HEK293 (cell line): ENCODE measurements at regions not wholly inside any gene's neighbourhood (a gene's known extent, or its start where the extent isn't known, plus 50 kb on each side); places are given as distances from the start of the nearest gene placed in this dataset.

Experiments
- CTCF ChIA-PET: fragments of 350-600 bp; formaldehyde crosslinking; extraction: SDS; loops from one replicate; lab custom pipeline; 2021; ENCODE audit warnings: antibody characterized with exemption; lab: Yijun Ruan, JAX
- POLR2A ChIA-PET: fragments of 300-600 bp; formaldehyde crosslinking; extraction: SDS; loops from one replicate; lab custom pipeline; 2020; ENCODE audit warnings: antibody characterized with exemption, inconsistent platforms; lab: Yijun Ruan, JAX
- H3K27ac ChIP-seq: fragments of 200-500 bp; sonication (Bioruptor generic); 2 replicates; pipeline ENCODE4 v1.5.1; 2014; ENCODE audit warnings: low read depth, low read length, control low read depth, inconsistent platforms; ENCODE audit errors: extremely low read depth
- H3K36me3 ChIP-seq, 2 experiments: fragments of 200-500 bp in 1 of 2; sonication (Bioruptor generic) in 1 of 2; 1 replicate in 1 of 2; 2 replicates in 1 of 2; pipeline ENCODE4 v1.5.1; 2014 to 2017; ENCODE audit warnings: inconsistent platforms in 2 of 2, low read length in 2 of 2; ENCODE audit not compliant: control insufficient read depth in 2 of 2, insufficient read depth in 1 of 2
- H3K4me1 ChIP-seq: fragments of 200-500 bp; sonication (Bioruptor generic); 2 replicates; pipeline ENCODE4 v1.5.1; 2014; ENCODE audit warnings: mild to moderate bottlenecking, low read length, inconsistent platforms; ENCODE audit not compliant: control insufficient read depth, insufficient read depth
- H3K4me3 ChIP-seq: 2 replicates; pipeline ENCODE4 v1.5.1; 2011; ENCODE audit warnings: low read depth, mild to moderate bottlenecking, control low read depth, low read length, moderate library complexity
- H3K9me3 ChIP-seq: fragments of 200-500 bp; sonication (Bioruptor generic); 2 replicates; pipeline ENCODE4 v1.5.1; 2014; ENCODE audit warnings: low read depth, low read length, inconsistent platforms; ENCODE audit not compliant: control insufficient read depth, insufficient read depth
- IKZF3 ChIP-seq: fragments of 450-650 bp; IDR thresholded peaks from 2 replicates; pipeline ENCODE4 v1.5.0; 2018; ENCODE audit warnings: missing biosample characterization, mild to moderate bottlenecking, missing genetic modification characterization, moderate library complexity
- KLF7 ChIP-seq: fragments of 450-650 bp; formaldehyde crosslinking; IDR thresholded peaks from 2 replicates; pipeline ENCODE4 v1.5.1; 2016; ENCODE audit warnings: missing biosample characterization, missing genetic modification characterization, borderline replicate concordance
- KLF8 ChIP-seq: fragments of 450-650 bp; formaldehyde crosslinking; IDR thresholded peaks from 2 replicates; pipeline ENCODE4 v1.5.1; 2016; ENCODE audit warnings: missing biosample characterization, missing genetic modification characterization
- YY1 ChIP-seq: fragments of 450-650 bp; formaldehyde crosslinking; IDR thresholded peaks from 2 replicates; pipeline ENCODE4 v1.5.1; 2018; ENCODE audit warnings: missing biosample characterization, missing genetic modification characterization
- ZNF184 ChIP-seq: fragments of 450-650 bp; IDR thresholded peaks from 2 replicates; pipeline ENCODE4 v1.5.1; 2018; ENCODE audit warnings: missing biosample characterization, mild to moderate bottlenecking, missing genetic modification characterization
- ZNF211 ChIP-seq: fragments of 450-650 bp; formaldehyde crosslinking; IDR thresholded peaks from 2 replicates; pipeline ENCODE4 v1.5.1; 2016; ENCODE audit warnings: low read depth, missing biosample characterization, missing genetic modification characterization
- ZNF223 ChIP-seq: fragments of 450-650 bp; formaldehyde crosslinking; IDR thresholded peaks from 2 replicates; pipeline ENCODE4 v1.5.1; 2016; ENCODE audit warnings: missing biosample characterization, missing genetic modification characterization
- ZNF324 ChIP-seq: fragments of 450-650 bp; formaldehyde crosslinking; IDR thresholded peaks from 2 replicates; pipeline ENCODE4 v1.5.1; 2016; ENCODE audit warnings: missing biosample characterization, missing genetic modification characterization
- ZNF416 ChIP-seq: fragments of 450-650 bp; formaldehyde crosslinking; IDR thresholded peaks from 2 replicates; pipeline ENCODE4 v1.5.1; 2016; ENCODE audit warnings: missing biosample characterization, missing genetic modification characterization
- ZNF501 ChIP-seq: fragments of 450-650 bp; formaldehyde crosslinking; IDR thresholded peaks from 2 replicates; pipeline ENCODE4 v1.5.1; 2016; ENCODE audit warnings: missing biosample characterization, missing genetic modification characterization
- ZNF530 ChIP-seq: fragments of 450-650 bp; formaldehyde crosslinking; IDR thresholded peaks from 2 replicates; pipeline ENCODE4 v1.5.1; 2016; ENCODE audit warnings: low read depth, missing biosample characterization, missing genetic modification characterization
- TF ChIP-seq, protein P1 (sequence below): fragments of 450-650 bp; formaldehyde crosslinking; IDR thresholded peaks from 2 replicates; pipeline ENCODE4 v1.5.1; 2016; ENCODE audit warnings: missing biosample characterization, missing genetic modification characterization
- TF ChIP-seq, protein P2 (sequence below): fragments of 450-650 bp; formaldehyde crosslinking; IDR thresholded peaks from 2 replicates; pipeline ENCODE4 v1.5.1; 2016; ENCODE audit warnings: missing biosample characterization, missing genetic modification characterization
- TF ChIP-seq, protein P3 (sequence below): fragments of 450-650 bp; formaldehyde crosslinking; IDR thresholded peaks from 2 replicates; pipeline ENCODE4 v1.5.1; 2016; ENCODE audit warnings: missing biosample characterization, missing genetic modification characterization, borderline replicate concordance
- TF ChIP-seq, protein P4 (sequence below): fragments of 450-650 bp; formaldehyde crosslinking; conservative IDR thresholded peaks from 2 replicates; pipeline ENCODE4 v1.5.1; 2016; ENCODE audit warnings: low read depth, missing biosample characterization, missing genetic modification characterization

DNA sequence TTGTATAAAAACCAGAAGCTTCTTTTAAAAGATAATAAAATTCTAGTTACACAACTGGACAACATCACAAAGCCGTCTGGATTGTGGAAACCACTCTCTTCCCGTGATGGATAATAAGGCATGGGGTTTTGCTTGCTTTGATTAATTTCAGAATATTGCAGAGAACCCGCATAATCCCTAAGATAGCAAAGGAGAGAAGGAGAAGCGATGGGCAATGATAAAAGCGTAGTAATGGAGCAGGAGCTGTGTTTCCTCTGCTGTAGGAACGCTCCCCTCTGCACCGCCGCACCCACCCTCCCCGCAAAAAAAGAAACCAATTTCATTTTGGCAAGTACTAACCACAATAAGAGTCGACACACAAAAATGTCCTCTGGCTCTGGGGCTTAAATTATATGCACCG lies 340.9 kb upstream of the PSMD7 start:
- Histone ChIP-seq H3K9me3 (no peaks in the 10 kb centered on the region), H3K4me1 (no peaks in the 10 kb centered on the region), H3K36me3 (no peaks in the 10 kb centered on the region), H3K27ac (no peak overlapping the region), H3K4me3 (no peak overlapping the region)
- TF ChIP-seq, protein P1, sequence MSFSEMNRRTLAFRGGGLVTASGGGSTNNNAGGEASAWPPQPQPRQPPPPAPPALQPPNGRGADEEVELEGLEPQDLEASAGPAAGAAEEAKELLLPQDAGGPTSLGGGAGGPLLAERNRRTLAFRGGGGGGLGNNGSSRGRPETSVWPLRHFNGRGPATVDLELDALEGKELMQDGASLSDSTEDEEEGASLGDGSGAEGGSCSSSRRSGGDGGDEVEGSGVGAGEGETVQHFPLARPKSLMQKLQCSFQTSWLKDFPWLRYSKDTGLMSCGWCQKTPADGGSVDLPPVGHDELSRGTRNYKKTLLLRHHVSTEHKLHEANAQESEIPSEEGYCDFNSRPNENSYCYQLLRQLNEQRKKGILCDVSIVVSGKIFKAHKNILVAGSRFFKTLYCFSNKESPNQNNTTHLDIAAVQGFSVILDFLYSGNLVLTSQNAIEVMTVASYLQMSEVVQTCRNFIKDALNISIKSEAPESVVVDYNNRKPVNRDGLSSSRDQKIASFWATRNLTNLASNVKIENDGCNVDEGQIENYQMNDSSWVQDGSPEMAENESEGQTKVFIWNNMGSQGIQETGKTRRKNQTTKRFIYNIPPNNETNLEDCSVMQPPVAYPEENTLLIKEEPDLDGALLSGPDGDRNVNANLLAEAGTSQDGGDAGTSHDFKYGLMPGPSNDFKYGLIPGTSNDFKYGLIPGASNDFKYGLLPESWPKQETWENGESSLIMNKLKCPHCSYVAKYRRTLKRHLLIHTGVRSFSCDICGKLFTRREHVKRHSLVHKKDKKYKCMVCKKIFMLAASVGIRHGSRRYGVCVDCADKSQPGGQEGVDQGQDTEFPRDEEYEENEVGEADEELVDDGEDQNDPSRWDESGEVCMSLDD (tag by site-specific recombination) = no peak
- TF ChIP-seq, protein P2, sequence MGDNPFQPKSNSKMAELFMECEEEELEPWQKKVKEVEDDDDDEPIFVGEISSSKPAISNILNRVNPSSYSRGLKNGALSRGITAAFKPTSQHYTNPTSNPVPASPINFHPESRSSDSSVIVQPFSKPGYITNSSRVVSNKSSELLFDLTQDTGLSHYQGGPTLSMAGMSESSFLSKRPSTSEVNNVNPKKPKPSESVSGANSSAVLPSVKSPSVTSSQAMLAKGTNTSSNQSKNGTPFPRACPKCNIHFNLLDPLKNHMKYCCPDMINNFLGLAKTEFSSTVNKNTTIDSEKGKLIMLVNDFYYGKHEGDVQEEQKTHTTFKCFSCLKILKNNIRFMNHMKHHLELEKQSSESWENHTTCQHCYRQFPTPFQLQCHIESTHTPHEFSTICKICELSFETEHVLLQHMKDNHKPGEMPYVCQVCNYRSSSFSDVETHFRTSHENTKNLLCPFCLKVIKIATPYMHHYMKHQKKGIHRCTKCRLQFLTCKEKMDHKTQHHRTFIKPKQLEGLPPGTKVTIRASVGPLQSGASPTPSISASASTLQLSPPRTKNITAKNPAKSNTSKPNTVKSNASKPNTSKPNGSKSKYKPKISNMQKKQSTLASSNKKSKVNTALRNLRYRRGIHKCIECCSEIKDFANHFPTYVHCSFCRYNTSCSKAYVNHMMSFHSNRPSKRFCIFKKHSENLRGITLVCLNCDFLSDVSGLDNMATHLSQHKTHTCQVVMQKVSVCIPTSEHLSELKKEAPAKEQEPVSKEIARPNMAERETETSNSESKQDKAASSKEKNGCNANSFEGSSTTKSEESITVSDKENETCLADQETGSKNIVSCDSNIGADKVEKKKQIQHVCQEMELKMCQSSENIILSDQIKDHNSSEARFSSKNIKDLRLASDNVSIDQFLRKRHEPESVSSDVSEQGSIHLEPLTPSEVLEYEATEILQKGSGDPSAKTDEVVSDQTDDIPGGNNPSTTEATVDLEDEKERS (tag by site-specific recombination) = no peak
- TF ChIP-seq ZNF416 (tag by site-specific recombination) = no peak
- TF ChIP-seq ZNF184 (tag by site-specific recombination) = no peak
- TF ChIP-seq, protein P3, sequence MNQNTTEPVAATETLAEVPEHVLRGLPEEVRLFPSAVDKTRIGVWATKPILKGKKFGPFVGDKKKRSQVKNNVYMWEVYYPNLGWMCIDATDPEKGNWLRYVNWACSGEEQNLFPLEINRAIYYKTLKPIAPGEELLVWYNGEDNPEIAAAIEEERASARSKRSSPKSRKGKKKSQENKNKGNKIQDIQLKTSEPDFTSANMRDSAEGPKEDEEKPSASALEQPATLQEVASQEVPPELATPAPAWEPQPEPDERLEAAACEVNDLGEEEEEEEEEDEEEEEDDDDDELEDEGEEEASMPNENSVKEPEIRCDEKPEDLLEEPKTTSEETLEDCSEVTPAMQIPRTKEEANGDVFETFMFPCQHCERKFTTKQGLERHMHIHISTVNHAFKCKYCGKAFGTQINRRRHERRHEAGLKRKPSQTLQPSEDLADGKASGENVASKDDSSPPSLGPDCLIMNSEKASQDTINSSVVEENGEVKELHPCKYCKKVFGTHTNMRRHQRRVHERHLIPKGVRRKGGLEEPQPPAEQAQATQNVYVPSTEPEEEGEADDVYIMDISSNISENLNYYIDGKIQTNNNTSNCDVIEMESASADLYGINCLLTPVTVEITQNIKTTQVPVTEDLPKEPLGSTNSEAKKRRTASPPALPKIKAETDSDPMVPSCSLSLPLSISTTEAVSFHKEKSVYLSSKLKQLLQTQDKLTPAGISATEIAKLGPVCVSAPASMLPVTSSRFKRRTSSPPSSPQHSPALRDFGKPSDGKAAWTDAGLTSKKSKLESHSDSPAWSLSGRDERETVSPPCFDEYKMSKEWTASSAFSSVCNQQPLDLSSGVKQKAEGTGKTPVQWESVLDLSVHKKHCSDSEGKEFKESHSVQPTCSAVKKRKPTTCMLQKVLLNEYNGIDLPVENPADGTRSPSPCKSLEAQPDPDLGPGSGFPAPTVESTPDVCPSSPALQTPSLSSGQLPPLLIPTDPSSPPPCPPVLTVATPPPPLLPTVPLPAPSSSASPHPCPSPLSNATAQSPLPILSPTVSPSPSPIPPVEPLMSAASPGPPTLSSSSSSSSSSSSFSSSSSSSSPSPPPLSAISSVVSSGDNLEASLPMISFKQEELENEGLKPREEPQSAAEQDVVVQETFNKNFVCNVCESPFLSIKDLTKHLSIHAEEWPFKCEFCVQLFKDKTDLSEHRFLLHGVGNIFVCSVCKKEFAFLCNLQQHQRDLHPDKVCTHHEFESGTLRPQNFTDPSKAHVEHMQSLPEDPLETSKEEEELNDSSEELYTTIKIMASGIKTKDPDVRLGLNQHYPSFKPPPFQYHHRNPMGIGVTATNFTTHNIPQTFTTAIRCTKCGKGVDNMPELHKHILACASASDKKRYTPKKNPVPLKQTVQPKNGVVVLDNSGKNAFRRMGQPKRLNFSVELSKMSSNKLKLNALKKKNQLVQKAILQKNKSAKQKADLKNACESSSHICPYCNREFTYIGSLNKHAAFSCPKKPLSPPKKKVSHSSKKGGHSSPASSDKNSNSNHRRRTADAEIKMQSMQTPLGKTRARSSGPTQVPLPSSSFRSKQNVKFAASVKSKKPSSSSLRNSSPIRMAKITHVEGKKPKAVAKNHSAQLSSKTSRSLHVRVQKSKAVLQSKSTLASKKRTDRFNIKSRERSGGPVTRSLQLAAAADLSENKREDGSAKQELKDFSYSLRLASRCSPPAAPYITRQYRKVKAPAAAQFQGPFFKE (tag by site-specific recombination) = no peak
- TF ChIP-seq ZNF223 (tag by site-specific recombination) = no peak
- TF ChIP-seq ZNF324 = no peak
- no peak for TF ChIP-seq KLF8
- TF ChIP-seq IKZF3 = no peak
- no peak for TF ChIP-seq ZNF501 (tag by site-specific recombination)
- TF ChIP-seq, protein P4, sequence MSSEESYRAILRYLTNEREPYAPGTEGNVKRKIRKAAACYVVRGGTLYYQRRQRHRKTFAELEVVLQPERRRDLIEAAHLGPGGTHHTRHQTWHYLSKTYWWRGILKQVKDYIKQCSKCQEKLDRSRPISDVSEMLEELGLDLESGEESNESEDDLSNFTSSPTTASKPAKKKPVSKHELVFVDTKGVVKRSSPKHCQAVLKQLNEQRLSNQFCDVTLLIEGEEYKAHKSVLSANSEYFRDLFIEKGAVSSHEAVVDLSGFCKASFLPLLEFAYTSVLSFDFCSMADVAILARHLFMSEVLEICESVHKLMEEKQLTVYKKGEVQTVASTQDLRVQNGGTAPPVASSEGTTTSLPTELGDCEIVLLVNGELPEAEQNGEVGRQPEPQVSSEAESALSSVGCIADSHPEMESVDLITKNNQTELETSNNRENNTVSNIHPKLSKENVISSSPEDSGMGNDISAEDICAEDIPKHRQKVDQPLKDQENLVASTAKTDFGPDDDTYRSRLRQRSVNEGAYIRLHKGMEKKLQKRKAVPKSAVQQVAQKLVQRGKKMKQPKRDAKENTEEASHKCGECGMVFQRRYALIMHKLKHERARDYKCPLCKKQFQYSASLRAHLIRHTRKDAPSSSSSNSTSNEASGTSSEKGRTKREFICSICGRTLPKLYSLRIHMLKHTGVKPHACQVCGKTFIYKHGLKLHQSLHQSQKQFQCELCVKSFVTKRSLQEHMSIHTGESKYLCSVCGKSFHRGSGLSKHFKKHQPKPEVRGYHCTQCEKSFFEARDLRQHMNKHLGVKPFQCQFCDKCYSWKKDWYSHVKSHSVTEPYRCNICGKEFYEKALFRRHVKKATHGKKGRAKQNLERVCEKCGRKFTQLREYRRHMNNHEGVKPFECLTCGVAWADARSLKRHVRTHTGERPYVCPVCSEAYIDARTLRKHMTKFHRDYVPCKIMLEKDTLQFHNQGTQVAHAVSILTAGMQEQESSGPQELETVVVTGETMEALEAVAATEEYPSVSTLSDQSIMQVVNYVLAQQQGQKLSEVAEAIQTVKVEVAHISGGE (tag by site-specific recombination) = no peak
- TF ChIP-seq KLF7 (tag by site-specific recombination) = no peak
- TF ChIP-seq ZNF530 (tag by site-specific recombination) = no peak
- TF ChIP-seq ZNF211 (tag by site-specific recombination) = no peak
- no peak for TF ChIP-seq YY1 (tag by site-specific recombination)
- CTCF ChIA-PET = interaction anchor here (0.6 to 2.3 kb wide), 5 partner anchors 73 to 412 kb away, joined by 3 to 11 read pairs (median 7); no protein-coding TSS in a partner anchor
- POLR2A ChIA-PET = no interaction called here
